ENCODE measurements at regions not wholly inside any gene's neighbourhood (a gene's known extent, or its start where the extent isn't known, plus 50 kb on each side); places are given as distances from the start of the nearest gene placed in this dataset.
"Not testable (repeated sequence)": the region's sequence is repeated elsewhere in the genome, so short reads cannot be mapped to it uniquely, and the experiment has no call there.

DNA sequence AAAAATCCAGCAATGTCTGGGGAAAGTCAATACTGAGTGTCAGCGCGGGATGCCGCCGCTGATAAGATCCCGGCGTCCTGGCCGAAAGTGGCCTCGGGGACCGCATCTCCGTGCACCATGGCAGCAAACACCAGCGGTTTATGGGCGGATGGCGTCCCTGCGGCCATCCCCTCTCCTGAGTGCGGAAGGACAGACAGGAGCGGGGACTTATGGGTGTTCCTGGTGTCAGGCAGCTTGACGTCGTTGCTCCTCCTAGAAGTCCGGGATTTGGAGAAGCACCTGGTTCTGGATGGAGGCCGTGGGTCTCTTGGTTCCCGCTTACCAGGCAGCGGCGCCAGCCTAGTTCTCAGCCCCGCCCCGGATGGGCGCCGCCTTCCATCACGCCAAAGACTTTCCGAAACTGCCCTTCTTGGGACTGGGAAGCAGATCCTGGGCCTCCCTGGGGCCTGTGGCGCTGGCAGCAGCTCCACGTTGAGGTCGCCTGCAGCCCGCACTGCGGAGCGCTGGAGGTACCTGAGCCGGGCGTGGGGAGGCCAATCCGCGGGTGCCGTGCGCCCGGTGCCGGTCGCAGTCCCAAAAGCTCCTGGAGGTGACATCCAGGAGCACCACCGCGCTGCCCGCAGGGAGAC, 119.1 kb downstream of the CCDC74A start:
- intact Hi-C loops (cut with micrococcal nuclease) = no loop called here

DNA sequence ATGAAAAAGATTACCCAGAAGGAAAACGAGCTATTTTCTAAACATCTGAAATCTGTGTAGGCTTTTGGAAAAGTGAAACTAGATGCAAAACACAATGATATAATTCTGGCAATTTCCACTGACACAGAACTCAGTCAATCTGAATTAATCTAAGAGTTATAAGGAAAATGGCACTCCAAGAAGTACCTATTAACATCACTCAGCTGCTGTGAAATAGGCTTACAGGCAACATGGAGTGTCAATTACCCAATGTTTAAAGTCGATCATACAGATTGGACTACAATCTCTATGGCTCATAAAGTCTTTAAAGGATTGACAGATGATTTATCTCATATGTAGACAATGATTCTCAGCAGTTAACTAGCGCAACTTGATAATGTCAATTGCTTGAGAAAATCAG, 120.9 kb downstream of the CCDC74A start:
- H3K9me3 Mint-ChIP-seq (ENCODE audit: unreplicated experiment); H3K27ac Mint-ChIP-seq (ENCODE audit: low read depth, unreplicated experiment): not testable (repeated sequence)

More for the DNA sequence above, 119.1 kb downstream of the CCDC74A start:
- peaks cover 44% of the 10 kb centered on the region for H3K27me3 Mint-ChIP-seq (ENCODE audit: insufficient read depth, unreplicated experiment)
- H3K4me3 Mint-ChIP-seq (ENCODE audit: unreplicated experiment) = no peak overlapping the region
- CTCF ChIA-PET = interaction anchor here (0.8 to 1.1 kb wide), 2 partner anchors 10 to 155 kb away, joined by 4 to 6 read pairs; no protein-coding TSS in a partner anchor
- H3K4me1 Mint-ChIP-seq (ENCODE audit: insufficient read depth, unreplicated experiment) = no peaks in the 10 kb centered on the region
- no TSS peak for BruUV-seq (replicated peaks)
- no peak overlapping the region for H3K27ac Mint-ChIP-seq (ENCODE audit: low read depth, unreplicated experiment)
- no peak for TF ChIP-seq CTCF (IDR thresholded peaks at IDR 0.05; ENCODE audit: unreplicated experiment)
- H3K36me3 Mint-ChIP-seq (ENCODE audit: insufficient read depth, unreplicated experiment) = no peaks in the 10 kb centered on the region
- no peak for DNase-seq (ENCODE audit: unreplicated experiment)
- peaks cover 6% of the 10 kb centered on the region for H3K9me3 Mint-ChIP-seq (ENCODE audit: unreplicated experiment)
- POLR2A ChIA-PET = no interaction called here

DNA sequence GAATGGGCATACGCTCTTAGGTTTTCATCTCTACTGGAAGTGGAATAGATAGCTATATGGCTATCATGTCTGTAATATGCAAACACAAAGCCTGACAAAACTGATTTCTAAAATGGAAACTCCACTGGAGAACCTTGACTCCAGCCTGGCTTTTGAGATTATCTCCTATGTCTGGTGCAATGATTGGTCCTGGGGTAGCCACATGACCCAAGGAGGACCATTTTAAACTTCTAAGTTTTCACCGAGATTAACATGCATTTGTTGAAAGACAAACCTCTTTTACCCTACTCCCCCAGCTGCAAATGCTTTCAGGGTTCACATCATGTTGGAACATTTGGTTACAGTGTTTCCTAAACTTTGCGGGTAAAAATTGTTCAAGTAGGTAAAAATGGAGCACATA, 124.6 kb downstream of the CCDC74A start:
- POLR2A ChIA-PET = interaction anchor here (0.7 to 0.9 kb wide), 2 partner anchors 30 to 118 kb away, joined by 3 to 4 read pairs; no protein-coding TSS in a partner anchor
- CTCF ChIA-PET; H3K27ac Mint-ChIP-seq (ENCODE audit: low read depth, unreplicated experiment); intact Hi-C loops (cut with micrococcal nuclease); H3K9me3 Mint-ChIP-seq (ENCODE audit: unreplicated experiment); H3K4me1 Mint-ChIP-seq (ENCODE audit: insufficient read depth, unreplicated experiment); H3K4me3 Mint-ChIP-seq (ENCODE audit: unreplicated experiment); BruUV-seq (replicated peaks); DNase-seq (ENCODE audit: unreplicated experiment); H3K36me3 Mint-ChIP-seq (ENCODE audit: insufficient read depth, unreplicated experiment): not testable (repeated sequence)
- peaks cover 80% of the 10 kb centered on the region for H3K27me3 Mint-ChIP-seq (ENCODE audit: insufficient read depth, unreplicated experiment)

More for the DNA sequence above, 120.9 kb downstream of the CCDC74A start:
- CTCF ChIA-PET; DNase-seq (ENCODE audit: unreplicated experiment); H3K36me3 Mint-ChIP-seq (ENCODE audit: insufficient read depth, unreplicated experiment); BruUV-seq (replicated peaks); H3K4me1 Mint-ChIP-seq (ENCODE audit: insufficient read depth, unreplicated experiment); POLR2A ChIA-PET; intact Hi-C loops (cut with micrococcal nuclease); H3K4me3 Mint-ChIP-seq (ENCODE audit: unreplicated experiment): not testable (repeated sequence)
- H3K27me3 Mint-ChIP-seq (ENCODE audit: insufficient read depth, unreplicated experiment) = peaks cover 60% of the 10 kb centered on the region

DNA sequence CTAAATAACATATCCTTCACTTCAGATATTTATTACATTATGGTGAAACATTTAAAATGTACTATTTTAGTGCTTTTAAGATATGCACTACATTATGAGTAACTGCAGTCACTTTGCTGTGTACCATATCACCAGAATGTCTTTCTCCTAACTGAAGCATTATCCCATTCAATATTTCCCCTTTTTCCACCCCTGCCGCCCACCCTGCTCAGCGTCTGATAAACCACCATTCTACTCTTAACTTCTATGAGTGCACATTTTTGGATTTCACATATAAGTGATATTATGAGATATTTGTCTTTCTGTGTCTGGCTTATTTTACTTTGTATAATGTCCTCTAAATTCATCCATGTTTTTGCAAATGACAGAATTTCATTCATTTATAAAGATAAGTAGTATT, 126.4 kb downstream of the CCDC74A start:
- peaks cover 69% of the 10 kb centered on the region for H3K27me3 Mint-ChIP-seq (ENCODE audit: insufficient read depth, unreplicated experiment)
- BruUV-seq (replicated peaks); intact Hi-C loops (cut with micrococcal nuclease); CTCF ChIA-PET; H3K4me1 Mint-ChIP-seq (ENCODE audit: insufficient read depth, unreplicated experiment); H3K9me3 Mint-ChIP-seq (ENCODE audit: unreplicated experiment); DNase-seq (ENCODE audit: unreplicated experiment); H3K4me3 Mint-ChIP-seq (ENCODE audit: unreplicated experiment); POLR2A ChIA-PET; H3K27ac Mint-ChIP-seq (ENCODE audit: low read depth, unreplicated experiment); H3K36me3 Mint-ChIP-seq (ENCODE audit: insufficient read depth, unreplicated experiment): not testable (repeated sequence)

- BruUV-seq (replicated peaks) = no TSS peak
Measured at GRCh38 chr2:131656816-131657633, 129.3 kb downstream of the CCDC74A start.

More at GRCh38 chr2:131656816-131657633, 129.3 kb downstream of the CCDC74A start:
- Mint-ChIP-seq H3K27ac (ENCODE audit: low read depth, unreplicated experiment) (no peak overlapping the region), H3K36me3 (ENCODE audit: insufficient read depth, unreplicated experiment) (no peaks in the 10 kb centered on the region), H3K4me3 (ENCODE audit: unreplicated experiment) (no peak overlapping the region), H3K4me1 (ENCODE audit: insufficient read depth, unreplicated experiment) (no peaks in the 10 kb centered on the region), H3K27me3 (ENCODE audit: insufficient read depth, unreplicated experiment) (peaks cover 49% of the 10 kb centered on the region), H3K9me3 (ENCODE audit: unreplicated experiment) (no peaks in the 10 kb centered on the region)
- no peak for DNase-seq (ENCODE audit: unreplicated experiment)
- intact Hi-C loops (cut with micrococcal nuclease) = no loop called here
- POLR2A ChIA-PET = no interaction called here
- CTCF ChIA-PET = interaction anchor here (1.0 to 1.2 kb wide), 3 partner anchors 11 to 17 kb away, joined by 3 to 4 read pairs (median 3); no protein-coding TSS in a partner anchor
- no peak for TF ChIP-seq CTCF (IDR thresholded peaks at IDR 0.05; ENCODE audit: unreplicated experiment)

Measured in MCF 10A (cell line).